Activated B cell treated with CpG ODN at 0.5 μM for 24 hours (primary cell): ENCODE measurements at regions not wholly inside any gene's neighbourhood (a gene's known extent, or its start where the extent isn't known, plus 50 kb on each side); places are given as distances from the start of the nearest gene placed in this dataset.

ENCODE experiments used
- ATAC-seq: fragments of 200-7000 bp; cut with Tn5 transposase; one replicate; pipeline ENCODE4 v1.10.0; 2021; ENCODE audit warnings: low read depth, mild to moderate bottlenecking, moderate library complexity
- CTCF ChIA-PET: fragments of 350-600 bp; sonication (Branson Sonifier 250); formaldehyde crosslinking; loops from one replicate; lab custom pipeline; 2021; ENCODE audit warnings: antibody characterized with exemption; lab: Charles Lee
- POLR2A ChIA-PET: fragments of 350-600 bp; sonication (Branson Sonifier 250); formaldehyde crosslinking; loops from one replicate; lab custom pipeline; 2021; ENCODE audit warnings: antibody characterized with exemption; lab: Charles Lee
- DNase-seq: peaks from one replicate; pipeline ENCODE4 v3.0.0; 2022
- H3K27ac Mint-ChIP-seq: one replicate; pipeline ENCODE4 v1.8.0; 2020; ENCODE audit warnings: mixed read lengths
- H3K27me3 Mint-ChIP-seq: one replicate; pipeline ENCODE4 v1.8.0; 2021; ENCODE audit warnings: mixed read lengths
- H3K36me3 Mint-ChIP-seq: one replicate; pipeline ENCODE4 v1.8.0; 2021; ENCODE audit warnings: low read depth, mixed read lengths
- H3K4me1 Mint-ChIP-seq: one replicate; pipeline ENCODE4 v1.8.0; 2021; ENCODE audit warnings: mixed read lengths
- H3K4me3 Mint-ChIP-seq: one replicate; pipeline ENCODE4 v1.8.0; 2020; ENCODE audit warnings: mild to moderate bottlenecking, mixed read lengths
- H3K9me3 Mint-ChIP-seq: one replicate; pipeline ENCODE4 v1.8.0; 2020; ENCODE audit warnings: mixed read lengths
- CTCF ChIP-seq: fragments of 200-600 bp; IDR thresholded peaks from one replicate; pipeline ENCODE4 v1.8.0; 2022; ENCODE audit warnings: antibody characterized with exemption, mild to moderate bottlenecking
- intact Hi-C: fragments of 100-400 bp; cut with micrococcal nuclease; formaldehyde crosslinking; loops from one replicate; pipeline ENCODE4 v1.15.1; 2024

- no peaks in the 10 kb centered on the region for H3K4me1 Mint-ChIP-seq
- peaks cover 5% of the 10 kb centered on the region for H3K9me3 Mint-ChIP-seq
- intact Hi-C loops, result no loop called here
- TF ChIP-seq CTCF, result no peak
- ATAC-seq (no peak), DNase-seq (no peak)
- H3K27ac Mint-ChIP-seq, result no peak overlapping the region
- H3K4me3 Mint-ChIP-seq, result no peak overlapping the region
- H3K36me3 Mint-ChIP-seq, result no peaks in the 10 kb centered on the region
- ChIA-PET POLR2A (no interaction called here), CTCF (no interaction called here)
- H3K27me3 Mint-ChIP-seq, result no peaks in the 10 kb centered on the region
Observed at GRCh38 chr4:29636961-29637360, 1083.2 kb upstream of the PCDH7 start.

- H3K4me1 Mint-ChIP-seq, result no peaks in the 10 kb centered on the region
- TF ChIP-seq CTCF, result no peak
- ATAC-seq, result no peak
Observed at GRCh38 chr4:29653221-29653620, 1066.9 kb upstream of the PCDH7 start.

GRCh38 chr4:29680644-29681043, 1039.5 kb upstream of the PCDH7 start:
- ChIA-PET CTCF (no interaction called here), POLR2A (no interaction called here)
- Mint-ChIP-seq H3K9me3 (peaks cover 5% of the 10 kb centered on the region), H3K4me3 (no peak overlapping the region), H3K4me1 (no peaks in the 10 kb centered on the region), H3K36me3 (no peaks in the 10 kb centered on the region), H3K27me3 (no peaks in the 10 kb centered on the region), H3K27ac (no peak overlapping the region)
- intact Hi-C loops, result no loop called here
- no peak for TF ChIP-seq CTCF
- ATAC-seq, result no peak
- no peak for DNase-seq

More at GRCh38 chr4:29653221-29653620, 1066.9 kb upstream of the PCDH7 start:
- DNase-seq, result no peak
- Mint-ChIP-seq H3K36me3 (no peaks in the 10 kb centered on the region), H3K27me3 (no peaks in the 10 kb centered on the region), H3K9me3 (peaks cover 4% of the 10 kb centered on the region), H3K4me3 (no peak overlapping the region), H3K27ac (no peak overlapping the region)
- POLR2A ChIA-PET, result no interaction called here
- intact Hi-C loops, result no loop called here
- CTCF ChIA-PET, result no interaction called here

- no peaks in the 10 kb centered on the region for H3K27me3 Mint-ChIP-seq
- peaks cover 12% of the 10 kb centered on the region for H3K9me3 Mint-ChIP-seq
- intact Hi-C loops, result no loop called here
- no peaks in the 10 kb centered on the region for H3K36me3 Mint-ChIP-seq
- H3K4me1 Mint-ChIP-seq, result no peaks in the 10 kb centered on the region
- H3K4me3 Mint-ChIP-seq, result no peak overlapping the region
- POLR2A ChIA-PET, result no interaction called here
- DNase-seq, result no peak
- CTCF ChIA-PET, result no interaction called here
- no peak for TF ChIP-seq CTCF
- H3K27ac Mint-ChIP-seq, result no peak overlapping the region
- ATAC-seq, result no peak
Observed at GRCh38 chr4:29704059-29704458, 1016.1 kb upstream of the PCDH7 start.

- Mint-ChIP-seq H3K27me3 (no peaks in the 10 kb centered on the region), H3K27ac (no peak overlapping the region), H3K36me3 (no peaks in the 10 kb centered on the region), H3K9me3 (peaks cover 10% of the 10 kb centered on the region), H3K4me3 (no peak overlapping the region), H3K4me1 (no peaks in the 10 kb centered on the region)
- no peak for TF ChIP-seq CTCF
- intact Hi-C loops, result no loop called here
- CTCF ChIA-PET, result no interaction called here
- POLR2A ChIA-PET, result no interaction called here
- no peak for DNase-seq
- no peak for ATAC-seq
Observed at GRCh38 chr4:29708473-29708872, 1011.7 kb upstream of the PCDH7 start.
